CD4-positive, alpha-beta T cell (primary cell): ENCODE measurements at regions not wholly inside any gene's neighbourhood (a gene's known extent, or its start where the extent isn't known, plus 50 kb on each side); places are given as distances from the start of the nearest gene placed in this dataset.

Source experiments
- ATAC-seq: fragments of 200-7000 bp; cut with Tn5 transposase; one replicate; pipeline ENCODE4 v1.10.0; 2022; ENCODE audit warnings: mild to moderate bottlenecking; ENCODE audit not compliant: poor library complexity
- CTCF ChIA-PET: fragments of 350-600 bp; sonication (Branson Sonifier 250); formaldehyde crosslinking; loops from one replicate; lab custom pipeline; 2021; ENCODE audit warnings: antibody characterized with exemption, inconsistent platforms; lab: Charles Lee
- POLR2A ChIA-PET: fragments of 350-600 bp; sonication (Branson Sonifier 250); formaldehyde crosslinking; loops from one replicate; lab custom pipeline; 2021; ENCODE audit warnings: antibody characterized with exemption, inconsistent platforms; lab: Charles Lee
- DNase-seq, 14 experiments: peaks; one replicate each; pipeline ENCODE4 v3.0.0-alpha.2; 2013 to 2020; ENCODE audit warnings: mixed read lengths in 2 of 14
- H3K27ac ChIP-seq, 2 donors: one replicate each; pipeline versions ENCODE4 v1.5.1 to v1.7.0; 2013; ENCODE audit warnings: low read length in 2 of 2, low read depth in 1 of 2, mild to moderate bottlenecking in 1 of 2
- H3K27me3 ChIP-seq, 2 experiments: 1 replicate in 1 of 2; 2 replicates in 1 of 2; pipeline versions ENCODE4 v1.6.1 to v1.7.0; 2013; ENCODE audit warnings: low read length in 2 of 2, control low read depth in 1 of 2, mild to moderate bottlenecking in 1 of 2, moderate library complexity in 1 of 2; ENCODE audit not compliant: insufficient read depth in 2 of 2, control insufficient read depth in 1 of 2
- H3K36me3 ChIP-seq: one replicate; pipeline ENCODE4 v1.6.1; 2013; ENCODE audit warnings: low read length, control low read depth; ENCODE audit not compliant: insufficient read depth
- H3K4me1 ChIP-seq: one replicate; pipeline ENCODE4 v1.6.1; 2013; ENCODE audit warnings: low read length, control low read depth; ENCODE audit not compliant: insufficient read depth
- H3K4me3 ChIP-seq: one replicate; pipeline ENCODE4 v1.5.1; 2013; ENCODE audit warnings: mild to moderate bottlenecking, low read length, moderate library complexity
- H3K9me3 ChIP-seq, 2 experiments: 1 replicate in 1 of 2; 2 replicates in 1 of 2; pipeline versions ENCODE4 v1.6.1 to v1.7.0; 2013; ENCODE audit warnings: low read length in 2 of 2, mild to moderate bottlenecking in 2 of 2, control low read depth in 1 of 2, moderate library complexity in 1 of 2; ENCODE audit not compliant: control insufficient read depth in 1 of 2, insufficient read depth in 1 of 2
- H3K27ac Mint-ChIP-seq: one replicate; pipeline ENCODE4 v1.8.0; 2020; ENCODE audit warnings: mixed read lengths
- H3K27me3 Mint-ChIP-seq: one replicate; pipeline ENCODE4 v1.8.0; 2021; ENCODE audit warnings: mixed read lengths
- H3K36me3 Mint-ChIP-seq: one replicate; pipeline ENCODE4 v1.8.0; 2021; ENCODE audit warnings: low read depth, mixed read lengths
- H3K4me1 Mint-ChIP-seq: one replicate; pipeline ENCODE4 v1.8.0; 2021; ENCODE audit warnings: low read depth, mixed read lengths
- H3K4me3 Mint-ChIP-seq: one replicate; pipeline ENCODE4 v1.8.0; 2020; ENCODE audit warnings: mild to moderate bottlenecking, mixed read lengths
- H3K9me3 Mint-ChIP-seq: one replicate; pipeline ENCODE4 v1.8.0; 2020; ENCODE audit warnings: mixed read lengths
- CTCF ChIP-seq: fragments of 200-600 bp; IDR thresholded peaks from one replicate; pipeline ENCODE4 v1.8.0; 2022; ENCODE audit warnings: antibody characterized with exemption, mild to moderate bottlenecking
- intact Hi-C, 2 experiments: fragments of 100-400 bp; cut with DNase I in 1 of 2; cut with micrococcal nuclease in 1 of 2; formaldehyde crosslinking; loops; one replicate each; pipeline versions ENCODE4 v1.15.1 to v1.9.0; 2023 to 2025; cut with DNase I, micrococcal nuclease

GRCh38 chr9:18137815-18138214 lies 336.1 kb upstream of the ADAMTSL1 start:
- Histone ChIP-seq H3K36me3 (no peaks in the 10 kb centered on the region), H3K27me3 (peaks cover 0 to 2% of the 10 kb centered on the region in 2 experiments), H3K27ac (no peak overlapping the region), H3K4me1 (no peaks in the 10 kb centered on the region), H3K4me3 (no peak overlapping the region), H3K9me3 (no peaks in the 10 kb centered on the region)
- POLR2A ChIA-PET: no interaction called here
- intact Hi-C loops: no loop called here
- Mint-ChIP-seq H3K27me3 (no peaks in the 10 kb centered on the region), H3K27ac (no peak overlapping the region), H3K4me3 (no peak overlapping the region), H3K4me1 (no peaks in the 10 kb centered on the region), H3K36me3 (no peaks in the 10 kb centered on the region), H3K9me3 (peaks cover 6% of the 10 kb centered on the region)
- CTCF ChIA-PET: no interaction called here
- DNase-seq: no peak
- TF ChIP-seq CTCF: no peak
- no peak for ATAC-seq

- Mint-ChIP-seq H3K4me3 (no peak overlapping the region), H3K9me3 (peaks cover 6% of the 10 kb centered on the region), H3K36me3 (no peaks in the 10 kb centered on the region), H3K27me3 (no peaks in the 10 kb centered on the region), H3K27ac (no peak overlapping the region), H3K4me1 (no peaks in the 10 kb centered on the region)
- H3K9me3 ChIP-seq: no peaks in the 10 kb centered on the region
- POLR2A ChIA-PET: no interaction called here
- no peak for TF ChIP-seq CTCF
- DNase-seq: no peak
- ATAC-seq: no peak
- no peaks in the 10 kb centered on the region for H3K4me1 ChIP-seq
- CTCF ChIA-PET: no interaction called here
- no peak overlapping the region for H3K27ac ChIP-seq
- intact Hi-C loops: no loop called here
- H3K36me3 ChIP-seq: no peaks in the 10 kb centered on the region
- H3K4me3 ChIP-seq: no peak overlapping the region
- peaks cover 0 to 2% of the 10 kb centered on the region in 2 experiments for H3K27me3 ChIP-seq
Observed at GRCh38 chr9:18138656-18139055, 335.3 kb upstream of the ADAMTSL1 start.

- Histone ChIP-seq H3K27me3 (peaks cover 0 to 2% of the 10 kb centered on the region in 2 experiments), H3K27ac (no peak overlapping the region), H3K9me3 (no peaks in the 10 kb centered on the region), H3K4me3 (no peak overlapping the region), H3K36me3 (no peaks in the 10 kb centered on the region), H3K4me1 (no peaks in the 10 kb centered on the region)
- ATAC-seq (no peak), DNase-seq (no peak)
- H3K9me3 Mint-ChIP-seq: peaks cover 6% of the 10 kb centered on the region
- no peak overlapping the region for H3K27ac Mint-ChIP-seq
- ChIA-PET CTCF (no interaction called here), POLR2A (no interaction called here)
- intact Hi-C loops: no loop called here
- no peaks in the 10 kb centered on the region for H3K4me1 Mint-ChIP-seq
- no peaks in the 10 kb centered on the region for H3K27me3 Mint-ChIP-seq
- no peak for TF ChIP-seq CTCF
- H3K36me3 Mint-ChIP-seq: no peaks in the 10 kb centered on the region
- no peak overlapping the region for H3K4me3 Mint-ChIP-seq
Observed at GRCh38 chr9:18141681-18142080, 332.3 kb upstream of the ADAMTSL1 start.
